Lung (tissue), 11 donors: ENCODE measurements at regions not wholly inside any gene's neighbourhood (a gene's known extent, or its start where the extent isn't known, plus 50 kb on each side); places are given as distances from the start of the nearest gene placed in this dataset.
A peak's percentile ranks its signal among the peaks of the same experiment; 100 is the strongest.

Experiments
- ATAC-seq: fragments of 200-7000 bp; cut with Tn5 transposase; one replicate; pipeline ENCODE4 v1.9.1; 2020; ENCODE audit warnings: moderate number of reproducible peaks; ENCODE audit not compliant: insufficient read depth, low FRiP score
- DNase-seq, 3 donors: peaks; one replicate each; pipeline ENCODE4 v3.0.0-alpha.2; 2013 to 2017
- H3K27ac ChIP-seq, 2 donors: one replicate each; pipeline ENCODE4 v1.5.1; 2013; ENCODE audit warnings: mild to moderate bottlenecking in 2 of 2, moderate library complexity in 2 of 2, control low read depth in 1 of 2, inconsistent platforms in 1 of 2, low read depth in 1 of 2, low read length in 1 of 2
- H3K27me3 ChIP-seq, 3 donors: one replicate each; pipeline ENCODE4 v1.5.1; 2013; ENCODE audit warnings: low read length in 2 of 3; ENCODE audit not compliant: control insufficient read depth in 3 of 3, insufficient read depth in 3 of 3
- H3K36me3 ChIP-seq, 4 donors: one replicate each; pipeline ENCODE4 v1.5.1; 2013; ENCODE audit warnings: low read length in 4 of 4, mild to moderate bottlenecking in 1 of 4, moderate library complexity in 1 of 4; ENCODE audit not compliant: control insufficient read depth in 4 of 4, insufficient read depth in 4 of 4
- H3K4me1 ChIP-seq, 5 donors: one replicate each; pipeline ENCODE4 v1.5.1; 2013; ENCODE audit warnings: low read length in 5 of 5, mild to moderate bottlenecking in 2 of 5, moderate library complexity in 1 of 5; ENCODE audit not compliant: control insufficient read depth in 5 of 5, insufficient read depth in 5 of 5
- H3K4me3 ChIP-seq: one replicate; pipeline ENCODE4 v1.5.1; 2013; ENCODE audit warnings: mild to moderate bottlenecking, control low read depth, moderate library complexity
- H3K9ac ChIP-seq, 2 donors: one replicate each; pipeline ENCODE4 v1.5.1; 2013; ENCODE audit warnings: low read length in 2 of 2, control low read depth in 1 of 2; ENCODE audit not compliant: insufficient read depth in 1 of 2
- H3K9me3 ChIP-seq, 4 donors: one replicate each; pipeline ENCODE4 v1.5.1; 2013; ENCODE audit warnings: low read length in 3 of 4, mild to moderate bottlenecking in 1 of 4, moderate library complexity in 1 of 4; ENCODE audit not compliant: control insufficient read depth in 4 of 4, insufficient read depth in 3 of 4
- CTCF ChIP-seq: IDR thresholded peaks from 2 replicates; pipeline ENCODE4 v1.5.1; 2012; ENCODE audit warnings: mild to moderate bottlenecking; ENCODE audit errors: control extremely low read depth, extremely low read depth
- WGBS, 2 donors: extraction: QIAGEN DNeasy Blood & Tissue Kit; methylation state at CpG; one replicate each; pipeline ENCODE4 v1.1.7; 2013; 5-methylcytosine and 5-hydroxymethylcytosine counted together
- donor health status: control.
- donor health status: control.
- donor health status: Bipolar disorder and iron deficiency.
- donor health status: healthy.
- donor health status: DM: yes; HTN: yes; CAD: no.

DNA sequence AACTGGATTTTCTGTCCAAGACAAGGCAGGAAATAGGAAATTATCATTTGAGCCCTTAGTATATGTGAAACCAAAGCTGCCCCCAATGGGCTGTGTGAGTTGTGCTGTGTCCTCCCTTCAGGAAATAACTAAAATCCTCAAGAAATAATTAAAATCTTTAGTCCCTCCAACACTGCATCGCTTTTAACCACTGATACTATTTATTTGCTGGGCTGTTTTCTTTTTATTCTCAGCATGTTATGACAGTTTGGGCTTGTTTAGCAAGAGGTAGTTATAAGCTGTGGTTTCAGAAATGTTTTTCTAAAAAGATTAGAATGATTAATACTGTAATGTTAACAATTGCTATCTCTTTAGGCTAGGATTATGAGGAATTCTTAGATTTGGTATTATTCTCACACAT, 187.0 kb upstream of the KCNN2 start:
- no peak for TF ChIP-seq CTCF
- no peak for ATAC-seq
- WGBS, 2 donors = 75 to 76% methylated on average over 1 of the region's 1 CpG

DNA sequence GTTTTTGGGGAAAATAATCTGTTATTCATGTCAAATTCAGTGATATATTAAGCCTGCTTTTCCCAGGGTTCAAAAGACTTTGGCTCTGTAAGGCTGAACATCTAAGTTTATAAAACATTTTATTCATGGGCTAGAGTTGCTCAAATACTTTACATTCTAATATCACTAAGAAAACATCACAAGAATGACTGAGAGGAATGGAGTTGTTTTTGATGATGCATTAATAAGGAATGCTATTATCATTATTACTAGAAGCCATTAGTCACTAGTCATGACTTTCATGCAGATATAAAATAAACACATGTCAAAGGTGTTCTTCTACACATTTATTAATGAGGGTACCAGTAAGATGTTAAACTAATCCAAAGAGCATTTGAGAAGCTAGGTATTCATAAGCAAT, 185.5 kb upstream of the KCNN2 start:
- no peak overlapping the region for H3K9ac ChIP-seq
- no peaks in the 10 kb centered on the region for H3K9me3 ChIP-seq
- ATAC-seq (no peak), DNase-seq (no peak)
- peaks cover 0 to 7% (median 0%) of the 10 kb centered on the region in 5 donors for H3K4me1 ChIP-seq
- H3K4me3 ChIP-seq = no peak overlapping the region
- TF ChIP-seq CTCF = no peak
- no peaks in the 10 kb centered on the region for H3K27me3 ChIP-seq
- no peak overlapping the region for H3K27ac ChIP-seq
- H3K36me3 ChIP-seq = no peaks in the 10 kb centered on the region

More for the DNA sequence above, 187.0 kb upstream of the KCNN2 start:
- Histone ChIP-seq H3K9ac (no peak overlapping the region), H3K27ac (no peak overlapping the region), H3K4me3 (no peak overlapping the region), H3K9me3 (no peaks in the 10 kb centered on the region), H3K4me1 (peaks cover 0 to 7% (median 0%) of the 10 kb centered on the region in 5 donors), H3K27me3 (no peaks in the 10 kb centered on the region), H3K36me3 (no peaks in the 10 kb centered on the region)
- DNase-seq = no peak

- Histone ChIP-seq H3K27me3 (no peaks in the 10 kb centered on the region), H3K36me3 (no peaks in the 10 kb centered on the region), H3K9me3 (no peaks in the 10 kb centered on the region), H3K4me1 (peaks cover 0 to 8% (median 0%) of the 10 kb centered on the region in 5 donors), H3K27ac (peak overlapping the region in 1 of 2 donors; percentile 9), H3K9ac (no peak overlapping the region), H3K4me3 (no peak overlapping the region)
- TF ChIP-seq CTCF = no peak
- 56 to 71% methylated on average over 2 of the region's 2 CpGs for WGBS, 2 donors
- ATAC-seq = no peak
- no peak for DNase-seq
Observed at GRCh38 chr5:114179134-114179533, 182.7 kb upstream of the KCNN2 start.

DNA sequence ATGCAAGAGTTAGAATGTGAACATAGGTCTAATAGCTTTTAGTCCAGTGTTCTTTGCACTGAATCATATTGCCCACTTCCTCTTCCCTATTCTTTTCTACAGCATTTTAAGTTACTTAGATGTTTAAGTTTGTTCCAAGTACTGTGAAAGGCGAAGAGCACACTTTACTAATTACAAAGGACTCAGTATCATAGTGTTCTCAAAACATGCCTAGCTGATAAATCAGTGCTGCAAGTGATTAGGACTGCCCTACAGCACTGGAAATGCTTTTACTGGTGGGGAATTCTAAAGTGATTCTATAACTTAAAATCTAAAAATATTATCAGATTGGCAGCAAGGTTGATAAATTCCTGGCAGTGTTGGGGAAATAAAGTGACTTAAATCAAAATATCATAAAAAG, 177.9 kb upstream of the KCNN2 start:
- DNase-seq (no peak), ATAC-seq (no peak)
- Histone ChIP-seq H3K4me3 (no peak overlapping the region), H3K27me3 (no peaks in the 10 kb centered on the region), H3K36me3 (no peaks in the 10 kb centered on the region), H3K4me1 (peaks cover 0 to 7% (median 0%) of the 10 kb centered on the region in 5 donors), H3K9me3 (no peaks in the 10 kb centered on the region), H3K9ac (no peak overlapping the region), H3K27ac (no peak overlapping the region)
- TF ChIP-seq CTCF = no peak
- WGBS, 2 donors = 74 to 81% methylated on average over 1 of the region's 1 CpG
